ENCODE measurements at regions not wholly inside any gene's neighbourhood (a gene's known extent, or its start where the extent isn't known, plus 50 kb on each side); places are given as distances from the start of the nearest gene placed in this dataset.
A peak's percentile ranks its signal among the peaks of the same experiment; 100 is the strongest.

GRCh38 chr6:121849477-121849876, 414.0 kb downstream of the GJA1 start:
- Histone ChIP-seq H3K4me1 (ENCODE audit: control insufficient read depth in 2 of 2, insufficient read depth in 2 of 2, low read length in 1 of 2) (peaks cover 0 to 2% of the 10 kb centered on the region in 2 donors), H3K4me3 (ENCODE audit: low read depth in 1 of 2, low read length in 2 of 2) (no peak overlapping the region), H3K27me3 (ENCODE audit: control insufficient read depth in 1 of 2, insufficient read depth in 2 of 2, low read length in 2 of 2) (no peaks in the 10 kb centered on the region), H3K36me3 (ENCODE audit: control insufficient read depth in 2 of 2, insufficient read depth in 2 of 2, low read length in 1 of 2) (no peaks in the 10 kb centered on the region), H3K27ac (ENCODE audit: low read depth in 2 of 2, low read length in 1 of 2) (no peak overlapping the region), H3K9me3 (ENCODE audit: control insufficient read depth in 2 of 2, insufficient read depth in 1 of 2, low read depth in 1 of 2, low read length in 1 of 2) (no peaks in the 10 kb centered on the region)
- WGBS, 2 donors: 55 to 62% methylated on average over 5 of the region's 5 CpGs

GRCh38 chr6:121851056-121851455, 415.6 kb downstream of the GJA1 start:
- Histone ChIP-seq H3K27me3 (ENCODE audit: control insufficient read depth in 1 of 2, insufficient read depth in 2 of 2, low read length in 2 of 2) (no peaks in the 10 kb centered on the region), H3K4me3 (ENCODE audit: low read depth in 1 of 2, low read length in 2 of 2) (no peak overlapping the region), H3K36me3 (ENCODE audit: control insufficient read depth in 2 of 2, insufficient read depth in 2 of 2, low read length in 1 of 2) (no peaks in the 10 kb centered on the region), H3K27ac (ENCODE audit: low read depth in 2 of 2, low read length in 1 of 2) (peak overlapping the region in 1 of 2 donors; percentile 24), H3K4me1 (ENCODE audit: control insufficient read depth in 2 of 2, insufficient read depth in 2 of 2, low read length in 1 of 2) (peaks cover 0 to 2% of the 10 kb centered on the region in 2 donors), H3K9me3 (ENCODE audit: control insufficient read depth in 2 of 2, insufficient read depth in 1 of 2, low read depth in 1 of 2, low read length in 1 of 2) (no peaks in the 10 kb centered on the region)
- 62 to 68% methylated on average over 2 of the region's 2 CpGs for WGBS, 2 donors

GRCh38 chr6:121853686-121854085, 418.2 kb downstream of the GJA1 start:
- Histone ChIP-seq H3K4me3 (ENCODE audit: low read depth in 1 of 2, low read length in 2 of 2) (no peak overlapping the region), H3K27me3 (ENCODE audit: control insufficient read depth in 1 of 2, insufficient read depth in 2 of 2, low read length in 2 of 2) (no peaks in the 10 kb centered on the region), H3K9me3 (ENCODE audit: control insufficient read depth in 2 of 2, insufficient read depth in 1 of 2, low read depth in 1 of 2, low read length in 1 of 2) (no peaks in the 10 kb centered on the region), H3K4me1 (ENCODE audit: control insufficient read depth in 2 of 2, insufficient read depth in 2 of 2, low read length in 1 of 2) (no peaks in the 10 kb centered on the region), H3K27ac (ENCODE audit: low read depth in 2 of 2, low read length in 1 of 2) (no peak overlapping the region), H3K36me3 (ENCODE audit: control insufficient read depth in 2 of 2, insufficient read depth in 2 of 2, low read length in 1 of 2) (no peaks in the 10 kb centered on the region)
- 82 to 91% methylated on average over 4 of the region's 4 CpGs for WGBS, 2 donors

GRCh38 chr6:121855521-121855920, 420.1 kb downstream of the GJA1 start:
- Histone ChIP-seq H3K4me3 (ENCODE audit: low read depth in 1 of 2, low read length in 2 of 2) (no peak overlapping the region), H3K27ac (ENCODE audit: low read depth in 2 of 2, low read length in 1 of 2) (no peak overlapping the region), H3K9me3 (ENCODE audit: control insufficient read depth in 2 of 2, insufficient read depth in 1 of 2, low read depth in 1 of 2, low read length in 1 of 2) (no peaks in the 10 kb centered on the region), H3K36me3 (ENCODE audit: control insufficient read depth in 2 of 2, insufficient read depth in 2 of 2, low read length in 1 of 2) (no peaks in the 10 kb centered on the region), H3K27me3 (ENCODE audit: control insufficient read depth in 1 of 2, insufficient read depth in 2 of 2, low read length in 2 of 2) (no peaks in the 10 kb centered on the region), H3K4me1 (ENCODE audit: control insufficient read depth in 2 of 2, insufficient read depth in 2 of 2, low read length in 1 of 2) (no peaks in the 10 kb centered on the region)
- WGBS, 2 donors: 82 to 89% methylated on average over 4 of the region's 4 CpGs

- Histone ChIP-seq H3K9me3 (ENCODE audit: control insufficient read depth in 2 of 2, insufficient read depth in 1 of 2, low read depth in 1 of 2, low read length in 1 of 2) (no peaks in the 10 kb centered on the region), H3K4me3 (ENCODE audit: low read depth in 1 of 2, low read length in 2 of 2) (no peak overlapping the region), H3K4me1 (ENCODE audit: control insufficient read depth in 2 of 2, insufficient read depth in 2 of 2, low read length in 1 of 2) (no peaks in the 10 kb centered on the region), H3K27me3 (ENCODE audit: control insufficient read depth in 1 of 2, insufficient read depth in 2 of 2, low read length in 2 of 2) (no peaks in the 10 kb centered on the region), H3K27ac (ENCODE audit: low read depth in 2 of 2, low read length in 1 of 2) (no peak overlapping the region), H3K36me3 (ENCODE audit: control insufficient read depth in 2 of 2, insufficient read depth in 2 of 2, low read length in 1 of 2) (no peaks in the 10 kb centered on the region)
- WGBS, 2 donors: 65 to 75% methylated on average over 2 of the region's 2 CpGs
These were observed 420.9 kb downstream of the GJA1 start for GRCh38 chr6:121856296-121856695.

- H3K27ac ChIP-seq (ENCODE audit: low read depth in 2 of 2, low read length in 1 of 2): no peak overlapping the region
- H3K4me3 ChIP-seq (ENCODE audit: low read depth in 1 of 2, low read length in 2 of 2): no peak overlapping the region
- 75 to 79% methylated on average over 2 of the region's 2 CpGs for WGBS, 2 donors
- H3K9me3 ChIP-seq (ENCODE audit: control insufficient read depth in 2 of 2, insufficient read depth in 1 of 2, low read depth in 1 of 2, low read length in 1 of 2): no peaks in the 10 kb centered on the region
- H3K4me1 ChIP-seq (ENCODE audit: control insufficient read depth in 2 of 2, insufficient read depth in 2 of 2, low read length in 1 of 2): no peaks in the 10 kb centered on the region
- H3K36me3 ChIP-seq (ENCODE audit: control insufficient read depth in 2 of 2, insufficient read depth in 2 of 2, low read length in 1 of 2): no peaks in the 10 kb centered on the region
- no peaks in the 10 kb centered on the region for H3K27me3 ChIP-seq (ENCODE audit: control insufficient read depth in 1 of 2, insufficient read depth in 2 of 2, low read length in 2 of 2)
These were observed 422.1 kb downstream of the GJA1 start for GRCh38 chr6:121857551-121857950.

- no peaks in the 10 kb centered on the region for H3K36me3 ChIP-seq (ENCODE audit: control insufficient read depth in 2 of 2, insufficient read depth in 2 of 2, low read length in 1 of 2)
- 88 to 91% methylated on average over 4 of the region's 4 CpGs for WGBS, 2 donors
- H3K27ac ChIP-seq (ENCODE audit: low read depth in 2 of 2, low read length in 1 of 2): no peak overlapping the region
- no peak overlapping the region for H3K4me3 ChIP-seq (ENCODE audit: low read depth in 1 of 2, low read length in 2 of 2)
- H3K9me3 ChIP-seq (ENCODE audit: control insufficient read depth in 2 of 2, insufficient read depth in 1 of 2, low read depth in 1 of 2, low read length in 1 of 2): no peaks in the 10 kb centered on the region
- H3K27me3 ChIP-seq (ENCODE audit: control insufficient read depth in 1 of 2, insufficient read depth in 2 of 2, low read length in 2 of 2): no peaks in the 10 kb centered on the region
- no peaks in the 10 kb centered on the region for H3K4me1 ChIP-seq (ENCODE audit: control insufficient read depth in 2 of 2, insufficient read depth in 2 of 2, low read length in 1 of 2)
These were observed 422.9 kb downstream of the GJA1 start for GRCh38 chr6:121858310-121858709.

- Histone ChIP-seq H3K27ac (ENCODE audit: low read depth in 2 of 2, low read length in 1 of 2) (no peak overlapping the region), H3K4me3 (ENCODE audit: low read depth in 1 of 2, low read length in 2 of 2) (no peak overlapping the region), H3K36me3 (ENCODE audit: control insufficient read depth in 2 of 2, insufficient read depth in 2 of 2, low read length in 1 of 2) (no peaks in the 10 kb centered on the region), H3K9me3 (ENCODE audit: control insufficient read depth in 2 of 2, insufficient read depth in 1 of 2, low read depth in 1 of 2, low read length in 1 of 2) (no peaks in the 10 kb centered on the region), H3K4me1 (ENCODE audit: control insufficient read depth in 2 of 2, insufficient read depth in 2 of 2, low read length in 1 of 2) (no peaks in the 10 kb centered on the region), H3K27me3 (ENCODE audit: control insufficient read depth in 1 of 2, insufficient read depth in 2 of 2, low read length in 2 of 2) (no peaks in the 10 kb centered on the region)
- 48 to 58% methylated on average over 1 of the region's 1 CpG for WGBS, 2 donors
These were observed 423.5 kb downstream of the GJA1 start for GRCh38 chr6:121858986-121859385.

- no peak overlapping the region for H3K4me3 ChIP-seq (ENCODE audit: low read depth in 1 of 2, low read length in 2 of 2)
- 58 to 69% methylated on average over 1 of the region's 1 CpG for WGBS, 2 donors
- no peaks in the 10 kb centered on the region for H3K9me3 ChIP-seq (ENCODE audit: control insufficient read depth in 2 of 2, insufficient read depth in 1 of 2, low read depth in 1 of 2, low read length in 1 of 2)
- H3K4me1 ChIP-seq (ENCODE audit: control insufficient read depth in 2 of 2, insufficient read depth in 2 of 2, low read length in 1 of 2): no peaks in the 10 kb centered on the region
- H3K27me3 ChIP-seq (ENCODE audit: control insufficient read depth in 1 of 2, insufficient read depth in 2 of 2, low read length in 2 of 2): no peaks in the 10 kb centered on the region
- H3K36me3 ChIP-seq (ENCODE audit: control insufficient read depth in 2 of 2, insufficient read depth in 2 of 2, low read length in 1 of 2): no peaks in the 10 kb centered on the region
- H3K27ac ChIP-seq (ENCODE audit: low read depth in 2 of 2, low read length in 1 of 2): no peak overlapping the region
These were observed 430.4 kb downstream of the GJA1 start for GRCh38 chr6:121865811-121866210.

- Histone ChIP-seq H3K4me3 (ENCODE audit: low read depth in 1 of 2, low read length in 2 of 2) (no peak overlapping the region), H3K9me3 (ENCODE audit: control insufficient read depth in 2 of 2, insufficient read depth in 1 of 2, low read depth in 1 of 2, low read length in 1 of 2) (no peaks in the 10 kb centered on the region), H3K4me1 (ENCODE audit: control insufficient read depth in 2 of 2, insufficient read depth in 2 of 2, low read length in 1 of 2) (no peaks in the 10 kb centered on the region), H3K27me3 (ENCODE audit: control insufficient read depth in 1 of 2, insufficient read depth in 2 of 2, low read length in 2 of 2) (no peaks in the 10 kb centered on the region), H3K36me3 (ENCODE audit: control insufficient read depth in 2 of 2, insufficient read depth in 2 of 2, low read length in 1 of 2) (no peaks in the 10 kb centered on the region), H3K27ac (ENCODE audit: low read depth in 2 of 2, low read length in 1 of 2) (no peak overlapping the region)
- 35 to 65% methylated on average over 2 of the region's 2 CpGs for WGBS, 2 donors
These were observed 431.6 kb downstream of the GJA1 start for GRCh38 chr6:121867095-121867494.

Measured in esophagus (tissue), 2 donors.